Fibroblast of skin of scalp (primary cell): ENCODE measurements at regions not wholly inside any gene's neighbourhood (a gene's known extent, or its start where the extent isn't known, plus 50 kb on each side); places are given as distances from the start of the nearest gene placed in this dataset.
A peak's percentile ranks its signal among the peaks of the same experiment; 100 is the strongest.

ENCODE experiments used
- DNase-seq: peaks from one replicate; pipeline ENCODE4 v3.0.0-alpha.2; 2013

- DNase-seq: no peak
Measured at GRCh38 chr4:29199485-29199884, 1520.7 kb upstream of the PCDH7 start.

- no peak for DNase-seq
Measured at GRCh38 chr4:29213020-29213419, 1507.1 kb upstream of the PCDH7 start.

- no peak for DNase-seq
Measured at GRCh38 chr4:29220761-29221160, 1499.4 kb upstream of the PCDH7 start.

GRCh38 chr4:29224911-29225310 is 1495.3 kb upstream of the PCDH7 start:
- DNase-seq: no peak

GRCh38 chr4:29240641-29241040 is 1479.5 kb upstream of the PCDH7 start:
- DNase-seq: no peak

GRCh38 chr4:29243054-29243453 is 1477.1 kb upstream of the PCDH7 start:
- DNase-seq: no peak

- DNase-seq: no peak
Measured at GRCh38 chr4:29243851-29244250, 1476.3 kb upstream of the PCDH7 start.

- DNase-seq: no peak
Measured at GRCh38 chr4:29259556-29259955, 1460.6 kb upstream of the PCDH7 start.

- no peak for DNase-seq
Measured at GRCh38 chr4:29262986-29263385, 1457.2 kb upstream of the PCDH7 start.

GRCh38 chr4:29276150-29276549 is 1444.0 kb upstream of the PCDH7 start:
- no peak for DNase-seq

GRCh38 chr4:29277381-29277780 is 1442.8 kb upstream of the PCDH7 start:
- peak; percentile 59 for DNase-seq

- DNase-seq: peak; percentile 67
Measured at GRCh38 chr4:29278585-29278984, 1441.6 kb upstream of the PCDH7 start.

GRCh38 chr4:29289118-29289517 is 1431.1 kb upstream of the PCDH7 start:
- DNase-seq: no peak

GRCh38 chr4:29295280-29295679 is 1424.9 kb upstream of the PCDH7 start:
- DNase-seq: no peak

GRCh38 chr4:29304595-29304994 is 1415.6 kb upstream of the PCDH7 start:
- no peak for DNase-seq

GRCh38 chr4:29307256-29307655 is 1412.9 kb upstream of the PCDH7 start:
- no peak for DNase-seq

GRCh38 chr4:29307755-29308154 is 1412.4 kb upstream of the PCDH7 start:
- no peak for DNase-seq

GRCh38 chr4:29309050-29309449 is 1411.1 kb upstream of the PCDH7 start:
- peak; percentile 80 for DNase-seq

GRCh38 chr4:29310252-29310651 is 1409.9 kb upstream of the PCDH7 start:
- peak; percentile 32 for DNase-seq

- DNase-seq: peak; percentile 40
Measured at GRCh38 chr4:29311247-29311646, 1408.9 kb upstream of the PCDH7 start.

- DNase-seq: no peak
Measured at GRCh38 chr4:29319663-29320340, 1400.4 kb upstream of the PCDH7 start.

GRCh38 chr4:29320947-29321620 is 1399.1 kb upstream of the PCDH7 start:
- DNase-seq: no peak

- DNase-seq: no peak
Measured at GRCh38 chr4:29326004-29326403, 1394.2 kb upstream of the PCDH7 start.

- DNase-seq: peak; percentile 7
Measured at GRCh38 chr4:29326816-29327215, 1393.4 kb upstream of the PCDH7 start.

- DNase-seq: no peak
Measured at GRCh38 chr4:29336861-29337260, 1383.3 kb upstream of the PCDH7 start.
